ENCODE measurements at regions not wholly inside any gene's neighbourhood (a gene's known extent, or its start where the extent isn't known, plus 50 kb on each side); places are given as distances from the start of the nearest gene placed in this dataset.

GRCh38 chr18:41829647-41830516, 125.2 kb upstream of the PIK3C3 start:
- no peak for DNase-seq (ENCODE audit: low read depth)

- DNase-seq (ENCODE audit: low read depth) = no peak
These were observed 126.9 kb upstream of the PIK3C3 start for GRCh38 chr18:41828137-41828536.

- DNase-seq (ENCODE audit: low read depth) = no peak
These were observed 134.2 kb upstream of the PIK3C3 start for GRCh38 chr18:41820784-41821183.

GRCh38 chr18:41818381-41819355, 136.4 kb upstream of the PIK3C3 start:
- DNase-seq (ENCODE audit: low read depth) = no peak

- no peak for DNase-seq (ENCODE audit: low read depth)
These were observed 140.4 kb upstream of the PIK3C3 start for GRCh38 chr18:41814651-41815050.

- DNase-seq (ENCODE audit: low read depth) = no peak
These were observed 145.4 kb upstream of the PIK3C3 start for GRCh38 chr18:41809652-41810051.

- no peak for DNase-seq (ENCODE audit: low read depth)
These were observed 149.7 kb upstream of the PIK3C3 start for GRCh38 chr18:41805341-41805740.

GRCh38 chr18:41798879-41799278, 156.2 kb upstream of the PIK3C3 start:
- DNase-seq (ENCODE audit: low read depth) = no peak

GRCh38 chr18:41790687-41791086, 164.3 kb upstream of the PIK3C3 start:
- DNase-seq (ENCODE audit: low read depth) = no peak

- no peak for DNase-seq (ENCODE audit: low read depth)
These were observed 166.0 kb upstream of the PIK3C3 start for GRCh38 chr18:41789001-41789400.

GRCh38 chr18:41783879-41784278, 171.2 kb upstream of the PIK3C3 start:
- DNase-seq (ENCODE audit: low read depth) = no peak

- DNase-seq (ENCODE audit: low read depth) = no peak
These were observed 171.8 kb upstream of the PIK3C3 start for GRCh38 chr18:41783065-41783818.

GRCh38 chr18:41771973-41772372, 183.1 kb upstream of the PIK3C3 start:
- DNase-seq (ENCODE audit: low read depth) = no peak

GRCh38 chr18:41769265-41769664, 185.8 kb upstream of the PIK3C3 start:
- no peak for DNase-seq (ENCODE audit: low read depth)

- DNase-seq (ENCODE audit: low read depth) = no peak
These were observed 186.6 kb upstream of the PIK3C3 start for GRCh38 chr18:41768467-41768866.

- no peak for DNase-seq (ENCODE audit: low read depth)
These were observed 187.1 kb upstream of the PIK3C3 start for GRCh38 chr18:41767960-41768359.

GRCh38 chr18:41765460-41765859, 189.6 kb upstream of the PIK3C3 start:
- DNase-seq (ENCODE audit: low read depth) = no peak

GRCh38 chr18:41763361-41763760, 191.7 kb upstream of the PIK3C3 start:
- no peak for DNase-seq (ENCODE audit: low read depth)

- peak; percentile 1 for DNase-seq (ENCODE audit: low read depth)
These were observed 193.6 kb upstream of the PIK3C3 start for GRCh38 chr18:41761333-41762018.

- no peak for DNase-seq (ENCODE audit: low read depth)
These were observed 196.5 kb upstream of the PIK3C3 start for GRCh38 chr18:41758534-41758933.

- DNase-seq (ENCODE audit: low read depth) = no peak
These were observed 198.9 kb upstream of the PIK3C3 start for GRCh38 chr18:41756141-41756540.
